HG02588 (cell line): ENCODE measurements at regions not wholly inside any gene's neighbourhood (a gene's known extent, or its start where the extent isn't known, plus 50 kb on each side); places are given as distances from the start of the nearest gene placed in this dataset.
"Not testable (repeated sequence)": the region's sequence is repeated elsewhere in the genome, so short reads cannot be mapped to it uniquely, and the experiment has no call there.

Experiments
- ATAC-seq: cut with Tn5 transposase; IDR thresholded peaks from one replicate; pipeline ENCODE4 v1.9.1; 2021; ENCODE audit warnings: mild to moderate bottlenecking, moderate library complexity; ENCODE audit not compliant: unreplicated experiment

DNA sequence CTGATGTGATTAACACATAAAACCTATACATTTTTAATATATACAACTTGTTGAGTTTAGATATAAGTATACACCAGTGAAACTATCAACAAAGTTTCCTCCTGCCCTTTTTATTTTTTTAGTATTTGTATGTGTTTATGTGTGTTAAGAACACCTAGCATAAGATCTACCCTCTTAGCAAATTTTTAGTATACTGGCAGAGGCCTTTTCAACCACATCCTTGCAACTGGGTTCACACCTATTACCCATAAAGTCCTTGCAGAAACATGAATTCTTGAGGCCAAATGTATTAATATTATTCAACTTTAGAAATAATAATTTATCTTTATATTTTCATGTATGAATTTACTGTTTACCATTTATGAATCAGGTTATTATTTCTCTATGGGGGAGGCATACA is 119.7 kb upstream of the CRIM1 start:
- no peak for ATAC-seq

DNA sequence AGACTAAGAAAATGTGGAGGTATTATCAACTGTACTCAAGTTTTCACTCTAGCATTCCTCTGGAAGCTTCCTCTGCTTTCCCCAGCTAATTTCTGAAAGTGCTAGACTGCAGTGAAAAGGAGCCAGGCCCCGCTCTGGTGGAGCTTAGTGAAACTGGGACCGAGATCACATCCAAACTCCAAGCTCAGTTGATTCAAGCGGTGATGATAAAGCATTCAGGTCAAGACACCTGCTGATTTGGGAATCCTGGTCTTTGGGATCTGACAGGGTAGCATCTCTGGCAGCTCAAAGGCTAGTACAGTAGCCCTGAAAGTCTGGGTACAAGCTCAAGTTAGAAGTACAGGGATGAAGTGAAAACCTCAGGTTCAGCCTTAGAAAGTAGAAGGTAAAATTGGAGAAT is 120.2 kb upstream of the CRIM1 start:
- no peak for ATAC-seq

DNA sequence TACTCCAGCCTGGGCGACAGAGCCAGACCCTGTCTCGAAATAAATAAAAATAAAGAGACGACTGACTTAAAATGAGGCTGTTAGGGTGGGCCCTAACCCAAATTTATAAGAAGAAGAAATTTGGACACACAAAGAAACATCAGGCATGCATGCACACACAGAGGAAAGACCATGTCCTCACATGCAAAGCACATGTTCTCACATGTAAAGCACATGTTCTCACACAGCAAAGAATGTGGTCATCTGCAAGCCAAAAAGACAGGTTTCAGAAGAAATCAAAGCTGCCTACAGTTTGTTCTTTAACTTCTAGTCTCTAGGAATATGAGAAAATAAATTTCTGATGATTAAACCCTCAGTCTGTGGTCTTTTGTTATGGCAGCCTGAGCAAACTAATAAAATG is 132.3 kb upstream of the CRIM1 start:
- ATAC-seq, result no peak

DNA sequence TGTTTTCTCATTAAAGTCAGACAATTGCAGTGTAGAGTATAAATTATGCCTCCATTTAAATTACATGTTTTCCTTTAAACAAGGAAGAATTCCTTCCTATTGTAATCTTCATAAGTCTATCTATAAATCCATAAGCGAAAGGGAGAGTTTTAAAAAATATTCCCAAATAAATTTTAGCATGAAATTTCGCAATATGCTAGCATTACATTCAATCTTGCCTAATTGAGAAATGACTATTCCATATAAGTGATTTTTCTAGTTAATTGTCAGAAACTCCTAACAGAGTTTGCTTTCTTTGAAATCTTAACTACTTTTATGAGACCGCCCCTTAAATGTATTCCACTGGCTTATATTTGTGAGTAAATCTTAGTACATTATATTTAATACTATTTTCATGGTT is 133.1 kb upstream of the CRIM1 start:
- ATAC-seq, result no peak

DNA sequence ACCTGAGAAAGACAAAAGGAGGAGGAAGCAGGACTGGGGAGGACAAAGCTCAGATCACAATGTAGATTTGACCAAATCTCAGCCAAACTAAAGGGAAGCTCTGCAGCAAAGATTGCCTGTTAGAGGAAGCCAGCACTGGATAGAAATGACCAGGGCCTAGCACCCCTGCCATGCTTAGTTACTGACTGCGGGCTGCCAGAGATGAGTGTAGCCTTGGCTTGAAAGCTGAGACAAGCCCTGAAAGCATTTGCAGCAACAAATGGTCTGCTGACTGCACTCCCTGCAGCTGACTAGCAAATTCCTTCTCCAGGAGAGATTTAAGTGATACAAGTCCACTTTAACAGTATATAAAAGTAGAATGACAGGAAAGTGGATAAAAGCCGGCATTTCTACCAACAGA is 140.9 kb upstream of the CRIM1 start:
- ATAC-seq, result no peak

DNA sequence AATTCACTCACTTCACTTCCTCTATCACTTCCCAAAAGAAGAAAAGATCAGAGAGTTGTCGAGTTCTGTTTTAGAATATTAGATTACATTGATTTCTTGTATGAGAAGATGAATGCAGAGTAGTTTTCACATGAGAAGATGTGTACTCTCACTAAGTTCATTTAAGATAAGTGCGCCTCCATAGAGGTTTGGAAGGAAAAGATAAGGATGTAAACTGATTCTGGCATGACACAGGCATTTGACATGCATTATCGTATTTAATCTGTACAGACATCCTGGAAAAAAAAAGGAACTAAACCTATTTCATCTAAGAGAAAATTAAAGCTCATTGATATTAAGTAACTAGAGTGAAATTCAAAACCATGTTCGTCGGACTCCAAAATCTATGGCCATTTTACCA is 152.2 kb upstream of the CRIM1 start:
- no peak for ATAC-seq

DNA sequence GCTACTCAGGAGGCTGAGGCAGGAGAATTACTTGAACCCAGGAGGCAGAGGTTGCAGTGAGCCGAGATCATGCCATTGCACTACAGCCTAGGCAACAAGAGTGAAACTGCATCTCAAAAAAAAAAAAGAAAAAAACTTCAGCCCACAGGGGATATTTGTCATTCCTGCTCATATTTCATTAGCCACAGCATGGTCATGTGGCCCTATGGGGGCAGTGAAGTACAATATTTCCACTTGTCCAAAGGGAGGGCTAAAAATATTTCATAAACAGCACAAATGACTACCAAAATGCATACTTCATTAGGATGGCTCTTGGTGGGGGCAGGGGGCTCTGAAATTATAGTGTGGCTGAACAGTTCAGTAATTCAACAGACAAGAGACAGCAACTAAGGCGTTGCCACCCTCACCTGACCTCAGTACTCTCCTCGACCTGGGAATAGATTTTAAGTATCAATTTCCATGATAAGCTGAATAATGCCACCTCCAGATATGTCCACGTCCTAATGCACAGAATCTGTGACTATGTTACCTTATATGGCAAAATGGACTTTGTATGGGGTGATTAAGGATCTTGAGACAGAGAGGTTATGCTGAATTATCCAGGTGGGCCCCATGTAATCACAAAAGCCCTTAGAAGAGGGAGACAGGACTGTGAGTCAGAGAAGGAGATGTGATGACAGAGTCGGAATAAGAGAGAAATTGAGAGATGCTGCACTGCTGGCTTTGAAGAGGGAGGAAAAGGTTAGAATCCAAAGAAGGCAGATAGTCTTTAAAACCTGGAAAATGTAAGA is 158.2 kb upstream of the CRIM1 start:
- no peak for ATAC-seq

DNA sequence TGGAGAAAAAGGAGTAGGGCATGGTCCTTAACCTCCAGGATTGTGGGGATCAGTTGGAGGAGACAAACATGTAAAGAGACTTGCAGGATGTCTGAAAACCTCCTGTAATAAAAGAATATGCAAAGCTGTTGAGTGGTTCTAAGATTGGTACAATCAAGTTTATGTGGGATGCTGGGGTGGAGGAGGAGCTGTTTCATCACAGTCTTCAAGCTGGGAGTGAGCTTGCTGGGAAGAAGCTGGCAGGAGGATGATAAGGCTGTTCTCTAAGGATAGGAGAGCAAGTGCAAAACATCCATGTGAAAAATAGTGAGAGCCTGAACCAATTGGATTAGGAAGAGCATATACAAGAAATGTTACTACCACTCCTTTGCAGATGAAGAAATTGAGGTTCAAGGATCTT is 161.9 kb upstream of the CRIM1 start:
- ATAC-seq, result no peak

DNA sequence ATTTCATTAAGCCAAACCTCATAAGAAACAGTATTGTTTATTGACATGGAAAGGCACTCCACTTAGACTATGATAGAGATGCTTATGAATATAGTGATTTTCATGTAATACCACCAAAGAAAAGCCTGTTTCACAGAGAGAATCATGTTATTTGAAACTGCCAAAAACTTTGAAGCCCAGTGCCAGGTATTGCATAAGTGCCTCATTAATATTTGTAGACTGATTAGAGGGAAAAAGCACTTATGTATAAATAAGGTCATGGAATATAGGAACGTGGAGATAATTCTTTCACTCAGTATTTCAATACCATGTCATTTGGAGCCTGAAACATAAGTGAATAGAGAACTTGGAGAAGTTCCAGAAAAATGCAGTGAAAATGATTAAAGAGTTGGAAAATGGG is 162.6 kb upstream of the CRIM1 start:
- ATAC-seq, result no peak

DNA sequence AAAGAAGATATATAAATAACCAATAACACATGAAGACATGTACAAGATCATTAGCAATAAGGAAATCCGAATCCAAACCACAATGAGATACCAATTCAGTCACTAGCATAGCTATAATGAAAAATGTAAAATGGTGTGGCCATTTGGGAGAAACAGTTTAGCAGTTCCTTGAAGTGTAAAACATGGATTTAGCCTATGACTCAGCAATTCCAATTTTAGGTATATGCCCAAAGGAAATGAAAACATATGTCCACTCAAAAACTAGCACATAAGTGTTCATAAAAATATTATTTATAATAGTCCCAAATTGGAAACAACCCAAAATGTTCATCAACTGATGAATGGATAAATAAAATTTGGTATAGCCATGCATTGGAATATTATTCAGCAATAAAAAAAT is 165.5 kb upstream of the CRIM1 start:
- no peak for ATAC-seq

DNA sequence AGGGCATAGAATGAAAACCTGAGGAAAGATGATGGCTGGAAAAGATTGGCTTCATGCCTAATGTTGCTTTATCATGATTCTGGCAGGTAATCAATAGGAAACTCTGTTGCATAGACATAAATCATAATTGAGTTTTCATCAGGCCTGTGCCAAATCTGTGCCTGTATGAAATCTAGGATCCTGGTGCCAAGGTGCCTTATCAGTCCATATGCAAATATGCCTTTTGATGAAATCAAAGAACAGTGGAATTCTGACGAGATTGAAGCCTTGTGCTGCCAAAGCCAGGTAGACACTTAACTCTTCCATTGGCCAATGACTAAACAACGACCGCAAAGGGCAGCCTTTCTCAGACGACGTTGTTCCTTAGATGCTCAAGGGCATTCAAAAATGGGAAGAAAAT is 170.0 kb upstream of the CRIM1 start:
- ATAC-seq, result no peak

DNA sequence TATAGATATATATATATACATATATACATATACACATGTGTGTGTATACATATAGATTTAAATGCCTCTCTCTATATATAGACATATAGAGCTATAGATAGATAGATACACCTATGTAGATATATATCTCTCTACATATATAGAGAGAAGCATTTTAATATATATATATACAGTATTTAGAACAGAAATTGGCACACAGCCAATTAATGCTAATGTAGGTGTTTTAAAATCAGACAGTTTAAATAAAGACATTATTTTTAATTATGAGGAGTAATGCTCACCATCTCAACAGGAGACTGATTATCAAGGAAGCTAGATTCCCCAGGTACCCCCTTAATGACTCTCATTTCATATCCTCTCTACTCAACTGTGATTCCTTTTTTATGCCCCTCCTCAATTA is 170.7 kb upstream of the CRIM1 start:
- no peak for ATAC-seq

DNA sequence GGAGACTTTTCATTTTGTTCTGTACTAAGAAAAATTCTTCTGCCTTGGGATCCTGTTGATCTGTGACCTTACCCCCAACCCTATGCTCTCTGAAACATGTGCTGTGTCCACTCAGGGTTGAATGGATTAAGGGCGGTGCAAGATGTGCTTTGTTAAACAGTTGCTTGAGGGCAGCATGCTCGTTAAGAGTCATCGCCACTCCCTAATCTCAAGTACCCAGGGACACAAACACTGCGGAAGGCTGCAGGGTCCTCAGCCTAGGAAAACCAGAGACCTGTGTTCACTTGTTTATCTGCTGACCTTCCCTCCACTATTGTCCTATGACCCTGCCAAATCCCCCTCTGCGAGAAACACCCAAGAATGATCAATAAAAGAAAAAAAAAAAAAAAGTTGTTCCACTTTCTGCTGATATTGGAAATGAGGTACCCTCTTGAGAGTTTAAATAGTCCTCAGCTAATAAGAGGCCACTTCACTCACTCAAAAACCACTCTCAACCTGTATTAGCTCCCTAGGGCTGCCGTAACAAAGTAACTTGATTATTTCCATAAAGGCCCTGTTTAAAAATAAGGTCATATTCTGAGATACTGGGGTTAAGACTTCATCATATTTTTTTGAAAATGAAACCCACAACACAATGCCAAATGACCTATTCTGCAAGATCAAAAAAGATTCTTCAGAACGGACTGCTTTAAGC is 174.6 kb upstream of the CRIM1 start:
- ATAC-seq, result not testable (repeated sequence)

DNA sequence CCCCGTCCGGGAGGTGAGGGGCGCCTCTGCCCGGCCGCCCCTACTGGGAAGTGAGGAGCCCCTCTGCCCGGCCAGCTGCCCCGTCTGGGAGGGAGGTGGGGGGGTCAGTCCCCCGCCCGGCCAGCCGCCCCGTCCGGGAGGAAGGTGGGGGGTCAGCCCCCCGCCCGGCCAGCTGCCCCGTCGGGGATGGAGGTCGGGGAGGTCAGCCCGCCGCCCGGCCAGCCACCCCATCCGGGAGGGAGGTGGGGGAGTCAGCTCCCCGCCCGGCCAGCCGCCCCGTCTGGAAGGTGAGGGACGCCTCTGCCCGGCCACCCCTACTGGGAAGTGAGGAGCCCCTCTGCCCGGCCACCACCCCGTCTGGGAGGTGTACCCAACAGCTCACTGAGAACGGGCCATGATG is 175.3 kb upstream of the CRIM1 start:
- not testable (repeated sequence) for ATAC-seq

DNA sequence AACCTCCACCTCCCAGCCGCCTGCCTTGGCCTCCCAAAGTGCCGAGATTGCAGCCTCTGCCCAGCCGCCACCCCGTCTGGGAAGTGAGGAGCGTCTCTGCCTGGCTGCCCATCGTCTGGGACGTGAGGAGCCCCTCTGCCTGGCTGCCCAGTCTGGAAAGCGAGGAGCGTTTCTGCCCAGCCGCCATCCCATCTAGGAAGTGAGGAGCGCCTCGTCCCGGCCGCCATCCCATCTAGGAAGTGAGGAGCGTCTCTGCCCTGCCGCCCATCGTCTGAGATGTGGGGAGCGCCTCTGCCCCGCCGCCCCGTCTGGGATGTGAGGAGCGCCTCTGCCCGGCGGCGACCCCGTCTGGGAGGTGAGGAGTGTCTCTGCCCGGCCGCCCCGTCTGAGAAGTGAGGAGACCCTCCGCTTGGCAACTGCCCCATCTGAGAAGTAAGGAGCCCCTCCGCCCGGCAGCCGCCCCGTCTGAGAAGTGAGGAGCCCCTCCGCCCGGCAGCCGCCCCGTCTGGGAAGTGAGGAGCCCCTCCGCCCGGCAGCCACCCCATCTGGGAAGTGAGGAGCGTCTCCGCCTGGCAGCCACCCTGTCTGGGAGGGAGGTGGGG is 175.8 kb upstream of the CRIM1 start:
- ATAC-seq, result not testable (repeated sequence)

DNA sequence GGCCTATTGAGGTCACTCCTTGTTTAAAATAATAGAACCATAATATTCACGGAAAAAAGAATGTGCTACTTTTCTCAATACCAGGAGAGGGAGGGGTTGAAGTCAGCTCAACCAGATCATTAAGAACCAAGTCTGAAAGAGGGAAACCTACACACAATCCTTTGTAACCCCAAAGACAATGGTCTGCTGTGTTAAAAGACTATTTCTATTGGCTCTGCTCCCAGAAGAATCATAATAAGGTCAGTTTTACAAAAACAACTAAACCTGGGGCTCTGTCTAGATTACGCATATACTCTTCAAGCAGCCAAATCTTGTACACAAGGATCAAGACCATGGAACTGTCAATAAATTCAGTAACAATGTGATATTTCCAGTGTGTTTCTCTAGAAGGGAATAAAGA is 177.2 kb upstream of the CRIM1 start:
- ATAC-seq, result no peak

DNA sequence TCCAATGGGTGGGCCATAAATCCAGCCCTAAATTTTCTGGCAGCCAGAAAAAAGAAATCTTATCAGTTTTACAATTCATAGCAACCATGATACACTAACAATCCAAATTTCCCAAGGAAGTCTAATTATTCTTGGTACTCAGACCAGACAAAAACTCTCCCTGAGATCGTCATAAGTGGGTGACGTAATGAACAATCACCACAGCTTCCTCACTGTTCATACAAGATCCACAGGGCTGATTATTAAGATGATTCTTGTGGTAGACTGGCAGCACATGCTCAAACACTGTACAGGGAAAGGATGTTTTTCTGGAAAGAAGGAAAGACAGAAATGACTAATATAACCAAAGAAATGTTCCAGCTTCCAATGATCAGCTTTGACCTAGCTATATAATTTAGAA is 178.3 kb upstream of the CRIM1 start:
- ATAC-seq, result no peak

DNA sequence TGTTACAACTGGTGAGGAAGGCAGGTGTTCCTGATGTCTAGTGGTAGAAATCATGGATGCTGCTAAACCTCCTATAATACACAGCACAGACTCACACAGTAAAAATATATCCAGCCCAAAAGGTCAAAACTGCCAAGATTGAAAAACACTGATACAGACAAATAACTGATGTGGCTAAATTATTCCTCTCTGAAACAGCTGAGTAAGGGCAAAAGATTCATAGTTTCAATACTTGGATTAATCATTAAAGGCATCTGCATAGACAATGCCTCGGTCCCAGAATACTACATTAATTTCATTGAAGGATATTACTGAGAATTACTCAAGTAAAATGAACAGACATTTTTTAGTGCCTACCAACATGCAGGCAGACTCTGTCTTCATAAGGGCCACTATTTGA is 180.7 kb upstream of the CRIM1 start:
- ATAC-seq, result no peak

DNA sequence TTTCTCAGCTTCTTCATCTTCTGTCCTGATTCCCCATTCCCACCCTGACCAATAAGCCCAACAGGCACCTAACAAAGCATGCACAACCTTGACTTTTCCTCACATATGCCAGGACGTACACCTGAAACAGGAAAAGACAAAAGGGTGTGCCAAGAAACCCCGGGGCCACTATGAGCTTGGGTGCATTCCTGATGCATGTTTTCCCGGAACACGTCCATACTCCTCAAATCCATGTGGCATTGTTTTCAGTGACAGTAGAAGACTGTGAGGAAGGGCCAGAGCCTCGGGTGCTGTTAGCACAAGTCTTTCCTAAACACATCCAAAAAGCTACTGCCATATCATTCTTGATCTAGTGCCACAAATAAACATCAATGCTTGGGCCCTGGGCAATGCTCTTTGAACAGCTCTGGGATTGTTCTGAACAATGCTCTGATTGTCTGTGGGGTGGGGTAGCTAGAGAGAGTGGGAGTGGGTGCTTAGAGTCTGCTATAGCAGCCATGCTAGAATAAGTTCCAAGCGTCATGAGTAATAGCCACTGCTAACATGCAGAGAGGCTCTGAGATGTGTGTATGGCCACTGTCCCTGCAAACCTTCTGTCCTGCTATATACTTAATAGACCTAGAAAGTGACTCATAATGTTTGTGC is 181.7 kb upstream of the CRIM1 start:
- ATAC-seq, result no peak

DNA sequence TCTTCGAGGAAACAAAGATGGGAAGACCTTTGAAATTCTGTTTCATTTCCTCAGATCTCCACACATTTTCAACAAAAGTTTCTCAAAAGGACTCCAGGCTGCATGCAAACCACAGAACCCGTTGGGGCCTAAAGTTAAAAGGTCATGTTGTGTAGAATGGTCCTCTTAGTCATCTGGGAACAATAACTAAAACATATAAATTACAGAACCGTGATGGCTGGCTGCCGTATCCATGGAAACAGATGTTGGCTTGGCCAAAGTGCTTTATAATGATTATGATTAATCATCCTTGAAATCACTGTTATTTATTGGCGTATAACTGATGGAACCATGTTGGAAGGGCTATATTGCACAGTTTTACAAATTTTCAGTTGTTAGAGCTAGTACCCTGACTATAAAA is 182.8 kb upstream of the CRIM1 start:
- no peak for ATAC-seq

DNA sequence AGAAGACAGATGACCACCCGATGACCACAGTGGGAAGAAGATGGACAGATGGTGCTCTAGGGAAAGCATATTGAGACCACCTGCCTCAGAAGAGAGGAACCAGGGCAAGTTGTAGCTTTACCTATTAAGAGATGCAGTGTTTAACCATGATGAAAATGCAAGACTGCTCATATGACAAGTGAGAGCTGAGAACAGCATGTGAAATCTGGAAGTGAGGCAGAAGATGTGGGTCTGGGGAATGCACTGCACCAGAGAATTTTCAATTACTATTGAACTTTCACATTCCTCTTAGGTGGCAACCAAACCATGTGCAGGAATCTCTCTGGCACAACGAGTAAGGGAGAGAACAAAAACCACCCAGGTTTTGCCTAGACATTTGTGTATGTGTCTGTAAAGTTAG is 184.8 kb upstream of the CRIM1 start:
- ATAC-seq, result no peak

DNA sequence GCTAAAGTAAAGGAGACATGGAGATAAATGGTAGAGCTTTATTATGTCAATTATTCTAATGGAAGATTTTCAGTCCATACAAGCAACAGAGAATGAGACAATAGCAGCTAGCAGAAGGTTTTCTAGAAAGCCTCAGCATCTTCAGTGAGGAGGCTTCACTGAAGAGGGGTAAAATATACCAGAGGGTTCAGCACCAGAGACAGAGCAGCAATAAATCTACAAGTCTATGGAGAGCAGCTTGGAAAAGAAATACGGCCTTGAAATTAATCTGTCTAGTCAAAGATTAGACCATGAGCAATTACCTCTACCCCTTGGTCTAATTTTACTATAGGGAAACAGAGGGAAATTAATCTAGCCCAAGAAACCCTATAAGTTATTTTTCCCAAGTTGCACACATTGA is 185.7 kb upstream of the CRIM1 start:
- no peak for ATAC-seq
